ENCODE measurements at regions not wholly inside any gene's neighbourhood (a gene's known extent, or its start where the extent isn't known, plus 50 kb on each side); places are given as distances from the start of the nearest gene placed in this dataset.

DNA sequence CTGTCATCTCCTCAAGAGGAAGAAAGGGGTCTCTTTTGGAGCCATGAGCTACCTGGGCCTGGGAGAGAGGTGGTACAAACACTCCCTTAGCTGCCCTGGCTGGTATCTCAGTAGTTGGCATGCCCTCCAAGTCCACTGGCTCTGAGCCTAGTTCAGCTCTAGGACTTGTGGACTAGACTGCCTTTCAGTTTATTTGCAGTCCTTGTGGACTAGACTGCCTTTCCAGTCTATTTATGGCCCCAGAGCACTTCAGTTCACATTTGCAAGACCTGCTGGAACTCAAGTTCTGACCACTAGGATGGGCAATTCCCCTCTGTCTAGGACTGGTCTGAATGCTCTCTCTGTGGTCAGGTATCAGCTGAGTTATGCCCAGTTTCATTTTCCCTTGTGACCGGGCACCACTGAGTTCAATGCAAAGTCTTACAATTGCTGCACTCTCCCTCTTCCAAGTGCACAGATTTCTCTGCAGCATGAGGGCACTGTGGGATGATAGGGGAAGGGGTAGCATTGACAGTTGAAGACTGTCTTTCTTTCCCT is 1019.0 kb downstream of the TAF11L14 start:
- Histone ChIP-seq H3K4me1 (replicated peaks in 1 of 4; ENCODE audit: control insufficient read depth in 3 of 4, insufficient read depth in 4 of 4, low read length in 3 of 4) (no peaks in the 10 kb centered on the region), H3K23ac (ENCODE audit: insufficient read length) (no peak overlapping the region), H4K8ac (ENCODE audit: extremely low read depth, insufficient read depth, low read length) (no peak overlapping the region), H4K20me1 (replicated peaks in 1 of 2; ENCODE audit: control insufficient read depth in 1 of 2, insufficient read depth in 2 of 2, low read length in 2 of 2) (peaks cover 0 to 2% of the 10 kb centered on the region in 2 experiments), H3K79me2 (ENCODE audit: control insufficient read depth in 1 of 2, insufficient read depth in 2 of 2, low read length in 2 of 2) (peaks cover 0 to 22% of the 10 kb centered on the region in 2 experiments; a peak in 2 of 4 replicates), H2BK5ac (ENCODE audit: low read depth, low read length) (no peak overlapping the region), H2AK5ac (ENCODE audit: low read depth, low read length) (no peak overlapping the region), H3K4me2 (ENCODE audit: insufficient read depth in 1 of 2, low read depth in 2 of 2, low read length in 2 of 2) (no peak overlapping the region), H3K4me3 (ENCODE audit: extremely low read depth in 1 of 4, insufficient read depth in 2 of 4, low read depth in 3 of 4, low read length in 4 of 4) (no peak overlapping the region), H3K56ac (replicated peaks; ENCODE audit: insufficient read length, low read depth, low read length) (no peak overlapping the region), H3K23me2 (ENCODE audit: low read depth, low read length) (no peaks in the 10 kb centered on the region), H3K9me3 (ENCODE audit: insufficient read depth in 2 of 2, low read depth in 1 of 2, low read length in 1 of 2) (peaks cover 29 to 44% of the 10 kb centered on the region in 2 experiments; a peak in 3 of 4 replicates), H2BK20ac (ENCODE audit: low read length) (no peak overlapping the region), H2BK15ac (ENCODE audit: low read length) (no peak overlapping the region), H2BK120ac (replicated peaks; ENCODE audit: low read depth, low read length) (no peak overlapping the region), H2AFZ (ENCODE audit: low read length) (no peak overlapping the region), H3K14ac (ENCODE audit: insufficient read length) (no peak overlapping the region), H3K36me3 (ENCODE audit: control insufficient read depth in 2 of 4, insufficient read depth in 4 of 4, low read length in 3 of 4) (peaks cover 13 to 80% (median 52%) of the 10 kb centered on the region in 4 experiments), H3K9ac (replicated peaks in 1 of 4; ENCODE audit: extremely low read depth in 1 of 4, low read depth in 3 of 4, low read length in 3 of 4) (no peak overlapping the region), H2BK12ac (ENCODE audit: low read depth, low read length) (no peak overlapping the region), H3K18ac (ENCODE audit: extremely low read depth, low read length) (no peak overlapping the region), H3K79me1 (ENCODE audit: low read depth, low read length) (no peaks in the 10 kb centered on the region), H3K27ac (ENCODE audit: low read depth, low read length) (no peak overlapping the region), H3K4ac (replicated peaks; ENCODE audit: insufficient read length, low read depth, low read length) (no peak overlapping the region), H4K5ac (ENCODE audit: insufficient read length, low read depth, low read length) (no peak overlapping the region), H3K27me3 (replicated peaks in 1 of 4; ENCODE audit: control insufficient read depth in 3 of 4, extremely low read depth in 1 of 4, insufficient read depth in 3 of 4, low read length in 3 of 4) (no peaks in the 10 kb centered on the region), H4K91ac (replicated peaks; ENCODE audit: insufficient read length, low read length) (no peak overlapping the region)
- TF ChIP-seq FOSL1 (IDR thresholded peaks at IDR 0.05; ENCODE audit: insufficient read depth, low read depth, low read length) (no peak), POLR2AphosphoS5 (IDR thresholded peaks at IDR 0.05; ENCODE audit: low read depth, low read length) (peak; percentile 68), TEAD4 (IDR thresholded peaks at IDR 0.05; ENCODE audit: low read depth, low read length) (no peak)
- ChIA-PET POLR2A (ENCODE audit: partially characterized antibody) (interaction anchor here (0.7 to 1.5 kb wide), 3 partner anchors 10 to 119 kb away, joined by 3 to 5 read pairs (median 4); no protein-coding TSS in a partner anchor), CTCF (ENCODE audit: partially characterized antibody) (interaction anchor here (1.1 kb wide), 1 partner anchor 9 kb away, joined by 4 read pairs; no protein-coding TSS in a partner anchor)
- FAIRE-seq (no peak), DNase-seq (ENCODE audit: low read depth in 1 of 2, low spot score in 2 of 2) (no peak)
- WGBS, 2 experiments (ENCODE audit: extremely low coverage in 1 of 2, insufficient coverage in 1 of 2, insufficient read length in 1 of 2, insufficient replicate concordance in 2 of 2, low coverage in 1 of 2, low lambda C conversion rate in 2 of 2, missing lambda C conversion rate in 1 of 2), result 100% methylated on average over 1 of the region's 1 CpG; no CpG with 5 or more reads in 1 of the 2 experiments

Measured in H1 (cell line).